ENCODE measurements at regions not wholly inside any gene's neighbourhood (a gene's known extent, or its start where the extent isn't known, plus 50 kb on each side); places are given as distances from the start of the nearest gene placed in this dataset.

DNA sequence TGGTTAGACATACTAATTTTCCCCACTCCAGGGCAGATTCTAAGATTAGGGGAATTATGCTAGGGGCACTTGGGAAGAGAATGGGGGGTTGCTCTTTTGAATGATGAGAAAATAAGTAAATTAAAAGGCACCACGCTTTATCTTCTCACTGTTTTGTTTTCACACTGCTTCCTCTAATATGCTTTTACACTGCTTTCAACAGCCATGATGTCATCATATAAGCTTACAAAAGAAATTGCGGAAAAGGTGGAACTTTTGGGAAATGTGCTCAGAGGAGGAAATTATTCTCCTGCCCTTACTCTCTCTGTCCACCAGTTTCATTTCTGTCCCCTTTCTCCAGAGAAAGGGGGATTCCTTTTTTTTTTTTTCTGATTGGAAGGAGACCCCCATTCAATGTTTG lies 308.2 kb downstream of the TOX3 start:
- Histone ChIP-seq H3K27me3 (ENCODE audit: control insufficient read depth in 1 of 2, insufficient read depth in 2 of 2, low read length in 2 of 2) (no peaks in the 10 kb centered on the region), H3K36me3 (replicated peaks in 1 of 2; ENCODE audit: control insufficient read depth in 1 of 2, insufficient read depth in 2 of 2, low read length in 2 of 2) (no peaks in the 10 kb centered on the region), H3K9ac (ENCODE audit: insufficient read depth, low read depth, low read length) (no peak overlapping the region), H3K79me2 (ENCODE audit: insufficient read depth, low read length) (no peaks in the 10 kb centered on the region), H3K4me2 (ENCODE audit: low read depth, low read length) (no peak overlapping the region), H3K27ac (ENCODE audit: extremely low read length, insufficient read depth, low read length) (no peak overlapping the region), H3K9me3 (ENCODE audit: low read length) (no peaks in the 10 kb centered on the region), H4K20me1 (ENCODE audit: insufficient read depth, low read length) (no peaks in the 10 kb centered on the region), H3K4me1 (ENCODE audit: insufficient read depth, low read length) (no peaks in the 10 kb centered on the region), H3K4me3 (replicated peaks in 1 of 3; ENCODE audit: insufficient read depth in 1 of 3, low read depth in 2 of 3, low read length in 3 of 3) (no peak overlapping the region), H2AFZ (ENCODE audit: low read length) (no peak overlapping the region)
- intact Hi-C loops (cut with micrococcal nuclease; ENCODE audit: unreplicated experiment) = no loop called here
- 50% methylated on average over 2 of the region's 2 CpGs for WGBS (ENCODE audit: low lambda C conversion rate)
- ChIA-PET CTCF (ENCODE audit: low intra/inter-chr PET ratio, low total read pairs) (no interaction called here), POLR2A (interaction anchor here (0.6 kb wide), 1 partner anchor 202 kb away, joined by 3 read pairs; no protein-coding TSS in a partner anchor)
- no peak for FAIRE-seq
- TF ChIP-seq ATF7 (IDR thresholded peaks at IDR 0.05) = peak; percentile 92
- no peak for TF ChIP-seq ATF7 (CRISPR knock-in tag; IDR thresholded peaks at IDR 0.05)
- no peak for TF ChIP-seq ZNF724P (CRISPR knock-in tag; IDR thresholded peaks at IDR 0.05; ENCODE audit: borderline replicate concordance)
- no peak for DNase-seq (ENCODE audit: low spot score)
- no TSS peak for BruUV-seq (replicated peaks)
- ATAC-seq = no peak
- in situ Hi-C loops (cut with HindIII; ENCODE audit: extremely low pct_ligation_motif_present, low pct_unique_long_range_greater_than_20kb) = no loop called here

DNA sequence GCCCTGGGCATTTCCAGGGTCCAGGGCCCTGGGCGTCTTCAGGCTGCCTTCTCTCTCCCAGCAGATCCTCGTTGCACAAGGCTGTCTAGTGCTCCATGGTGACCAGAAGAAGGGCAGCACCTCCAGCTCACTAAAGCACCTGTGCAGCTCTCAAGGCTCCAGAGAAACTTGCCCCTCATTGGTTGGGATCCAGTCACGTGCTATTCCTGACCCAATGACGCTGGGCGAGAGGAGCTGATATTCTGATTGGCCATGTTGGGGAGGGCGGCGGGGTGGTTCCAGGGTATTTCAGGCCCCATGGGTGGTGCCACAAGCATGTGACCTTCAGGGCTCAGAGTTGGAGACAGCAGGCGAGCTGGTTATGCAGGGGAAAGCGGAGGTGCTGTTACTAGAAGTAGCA lies 309.1 kb downstream of the TOX3 start:
- Histone ChIP-seq H3K27me3 (ENCODE audit: control insufficient read depth in 1 of 2, insufficient read depth in 2 of 2, low read length in 2 of 2) (no peaks in the 10 kb centered on the region), H3K79me2 (ENCODE audit: insufficient read depth, low read length) (no peaks in the 10 kb centered on the region), H3K9me3 (ENCODE audit: low read length) (no peaks in the 10 kb centered on the region), H3K4me3 (replicated peaks in 1 of 3; ENCODE audit: insufficient read depth in 1 of 3, low read depth in 2 of 3, low read length in 3 of 3) (no peak overlapping the region), H3K36me3 (replicated peaks in 1 of 2; ENCODE audit: control insufficient read depth in 1 of 2, insufficient read depth in 2 of 2, low read length in 2 of 2) (no peaks in the 10 kb centered on the region), H2AFZ (ENCODE audit: low read length) (no peak overlapping the region), H3K9ac (ENCODE audit: insufficient read depth, low read depth, low read length) (no peak overlapping the region), H3K27ac (ENCODE audit: extremely low read length, insufficient read depth, low read length) (no peak overlapping the region), H4K20me1 (ENCODE audit: insufficient read depth, low read length) (no peaks in the 10 kb centered on the region), H3K4me1 (ENCODE audit: insufficient read depth, low read length) (no peaks in the 10 kb centered on the region), H3K4me2 (ENCODE audit: low read depth, low read length) (no peak overlapping the region)
- in situ Hi-C loops (cut with HindIII; ENCODE audit: extremely low pct_ligation_motif_present, low pct_unique_long_range_greater_than_20kb) (no loop called here), intact Hi-C loops (cut with micrococcal nuclease; ENCODE audit: unreplicated experiment) (no loop called here)
- FAIRE-seq (no peak), DNase-seq (ENCODE audit: low spot score) (no peak), ATAC-seq (no peak)
- no TSS peak for BruUV-seq (replicated peaks)
- no peak for TF ChIP-seq MEIS1 (CRISPR knock-in tag; IDR thresholded peaks at IDR 0.05; ENCODE audit: borderline replicate concordance)
- POLR2A ChIA-PET = no interaction called here
- WGBS (ENCODE audit: low lambda C conversion rate) = 57% methylated on average over 9 of the region's 9 CpGs
- CTCF ChIA-PET (ENCODE audit: low intra/inter-chr PET ratio, low total read pairs) = no interaction called here
